T-helper 17 cell (primary cell): ENCODE measurements at regions not wholly inside any gene's neighbourhood (a gene's known extent, or its start where the extent isn't known, plus 50 kb on each side); places are given as distances from the start of the nearest gene placed in this dataset.
"Not testable (repeated sequence)": the region's sequence is repeated elsewhere in the genome, so short reads cannot be mapped to it uniquely, and the experiment has no call there.

ENCODE experiments used
- ATAC-seq: fragments of 150-1000 bp; cut with Tn5 transposase; 2 replicates; pipeline ENCODE4 v1.10.0; 2021; ENCODE audit warnings: mild to moderate bottlenecking, moderate library complexity
- DNase-seq, 3 donors: peaks; one replicate each; pipeline versions ENCODE4 v3.0.0 to v3.0.0-alpha.2; 2020 to 2021
- H3K9me3 ChIP-seq: one replicate; pipeline ENCODE4 v1.7.0; 2013; ENCODE audit warnings: low read length, mild to moderate bottlenecking; ENCODE audit not compliant: control insufficient read depth, poor library complexity, severe bottlenecking
- H3K27ac Mint-ChIP-seq: one replicate; pipeline ENCODE4 v1.8.0; 2022; ENCODE audit warnings: mild to moderate bottlenecking, moderate library complexity, mixed read lengths
- H3K27me3 Mint-ChIP-seq: one replicate; pipeline ENCODE4 v1.8.0; 2022; ENCODE audit warnings: mixed read lengths
- H3K36me3 Mint-ChIP-seq: one replicate; pipeline ENCODE4 v1.8.0; 2022; ENCODE audit warnings: low read depth, mixed read lengths
- H3K4me1 Mint-ChIP-seq: one replicate; pipeline ENCODE4 v1.8.0; 2022; ENCODE audit warnings: mild to moderate bottlenecking, mixed read lengths
- H3K4me3 Mint-ChIP-seq: one replicate; pipeline ENCODE4 v1.8.0; 2022; ENCODE audit warnings: mild to moderate bottlenecking, moderate library complexity, mixed read lengths

GRCh38 chr6:57815826-57816225, 498.4 kb downstream of the PRIM2 start:
- not testable (repeated sequence) for DNase-seq

DNA sequence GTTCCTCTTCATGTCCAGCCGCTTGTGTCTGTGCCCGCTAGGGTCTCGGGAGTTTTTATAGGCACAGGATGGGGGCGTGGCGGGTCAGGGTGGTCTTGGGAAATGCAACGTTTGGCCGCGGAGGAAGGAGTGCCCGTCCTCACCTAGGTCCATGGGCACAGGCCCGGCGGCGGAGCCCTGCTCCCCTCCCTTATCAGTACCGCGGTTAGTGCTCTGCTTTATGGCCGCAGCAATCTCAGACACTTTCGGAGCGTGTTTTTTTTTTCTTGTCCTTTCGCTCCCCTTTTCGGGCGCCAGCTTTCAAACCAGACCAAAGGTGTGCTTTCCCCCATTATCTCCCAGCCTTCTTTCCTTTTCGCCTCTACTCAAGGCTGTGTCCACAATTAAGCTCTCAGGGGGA, 503.9 kb downstream of the PRIM2 start:
- H3K9me3 ChIP-seq, H3K4me1 Mint-ChIP-seq, H3K27ac Mint-ChIP-seq, H3K36me3 Mint-ChIP-seq, DNase-seq, ATAC-seq, H3K4me3 Mint-ChIP-seq: not testable (repeated sequence)
- peaks cover 20% of the 10 kb centered on the region for H3K27me3 Mint-ChIP-seq

More at GRCh38 chr6:57815826-57816225, 498.4 kb downstream of the PRIM2 start:
- not testable (repeated sequence) for H3K9me3 ChIP-seq, ATAC-seq, H3K4me1 Mint-ChIP-seq, H3K36me3 Mint-ChIP-seq, H3K4me3 Mint-ChIP-seq, H3K27ac Mint-ChIP-seq
- H3K27me3 Mint-ChIP-seq: peaks cover 25% of the 10 kb centered on the region

- H3K27me3 Mint-ChIP-seq: peaks cover 24% of the 10 kb centered on the region
- not testable (repeated sequence) for H3K4me3 Mint-ChIP-seq, H3K4me1 Mint-ChIP-seq, H3K36me3 Mint-ChIP-seq, ATAC-seq, H3K27ac Mint-ChIP-seq, H3K9me3 ChIP-seq, DNase-seq
These were observed 505.0 kb downstream of the PRIM2 start for GRCh38 chr6:57822448-57822847.

GRCh38 chr6:57822896-57823358, 505.5 kb downstream of the PRIM2 start:
- no peak for ATAC-seq
- Mint-ChIP-seq H3K27me3 (peaks cover 24% of the 10 kb centered on the region), H3K27ac (no peak overlapping the region), H3K4me3 (no peak overlapping the region), H3K4me1 (no peaks in the 10 kb centered on the region), H3K36me3 (peaks cover 2% of the 10 kb centered on the region)
- no peak for DNase-seq
- H3K9me3 ChIP-seq: peaks cover 3% of the 10 kb centered on the region

DNA sequence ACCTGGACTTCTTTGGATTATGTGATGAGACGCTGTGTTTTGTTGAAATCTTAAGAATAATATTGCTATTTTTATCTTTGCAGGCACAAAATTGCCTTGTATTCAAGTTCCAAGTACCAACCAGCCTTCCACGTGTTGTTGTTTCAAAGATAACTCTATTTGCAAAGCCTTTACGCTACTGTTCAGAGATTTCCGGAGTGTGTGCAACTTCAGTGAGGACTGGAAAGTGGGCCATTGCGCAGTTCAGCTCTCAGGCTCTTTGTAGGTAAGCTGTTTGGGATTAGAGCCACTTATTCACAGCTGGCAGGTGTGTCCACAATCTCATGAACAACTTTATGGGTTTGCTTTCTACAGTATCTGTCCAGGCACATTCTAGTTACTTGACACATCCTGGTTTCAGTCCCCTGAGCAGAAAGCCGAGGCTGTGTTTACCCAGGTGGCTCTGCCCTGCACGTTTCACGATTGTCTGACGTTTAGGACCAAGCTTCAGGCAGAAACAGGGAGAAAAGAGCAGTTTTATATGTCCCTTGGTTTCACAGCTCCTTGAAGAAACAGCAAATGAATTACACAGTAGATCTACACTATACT, 520.3 kb downstream of the PRIM2 start:
- H3K4me1 Mint-ChIP-seq, H3K36me3 Mint-ChIP-seq: not testable (repeated sequence)

GRCh38 chr6:57841551-57841950, 524.1 kb downstream of the PRIM2 start:
- not testable (repeated sequence) for H3K9me3 ChIP-seq, ATAC-seq, H3K27ac Mint-ChIP-seq, H3K27me3 Mint-ChIP-seq, H3K4me1 Mint-ChIP-seq, DNase-seq, H3K4me3 Mint-ChIP-seq, H3K36me3 Mint-ChIP-seq

More for the DNA sequence above, 520.3 kb downstream of the PRIM2 start:
- not testable (repeated sequence) for H3K27ac Mint-ChIP-seq, H3K4me3 Mint-ChIP-seq, H3K9me3 ChIP-seq, H3K27me3 Mint-ChIP-seq, DNase-seq, ATAC-seq

GRCh38 chr6:57853745-57854407, 536.4 kb downstream of the PRIM2 start:
- H3K27ac Mint-ChIP-seq, H3K9me3 ChIP-seq, ATAC-seq, H3K36me3 Mint-ChIP-seq, H3K4me1 Mint-ChIP-seq, H3K4me3 Mint-ChIP-seq, DNase-seq: not testable (repeated sequence)
- H3K27me3 Mint-ChIP-seq: peaks cover 28% of the 10 kb centered on the region

DNA sequence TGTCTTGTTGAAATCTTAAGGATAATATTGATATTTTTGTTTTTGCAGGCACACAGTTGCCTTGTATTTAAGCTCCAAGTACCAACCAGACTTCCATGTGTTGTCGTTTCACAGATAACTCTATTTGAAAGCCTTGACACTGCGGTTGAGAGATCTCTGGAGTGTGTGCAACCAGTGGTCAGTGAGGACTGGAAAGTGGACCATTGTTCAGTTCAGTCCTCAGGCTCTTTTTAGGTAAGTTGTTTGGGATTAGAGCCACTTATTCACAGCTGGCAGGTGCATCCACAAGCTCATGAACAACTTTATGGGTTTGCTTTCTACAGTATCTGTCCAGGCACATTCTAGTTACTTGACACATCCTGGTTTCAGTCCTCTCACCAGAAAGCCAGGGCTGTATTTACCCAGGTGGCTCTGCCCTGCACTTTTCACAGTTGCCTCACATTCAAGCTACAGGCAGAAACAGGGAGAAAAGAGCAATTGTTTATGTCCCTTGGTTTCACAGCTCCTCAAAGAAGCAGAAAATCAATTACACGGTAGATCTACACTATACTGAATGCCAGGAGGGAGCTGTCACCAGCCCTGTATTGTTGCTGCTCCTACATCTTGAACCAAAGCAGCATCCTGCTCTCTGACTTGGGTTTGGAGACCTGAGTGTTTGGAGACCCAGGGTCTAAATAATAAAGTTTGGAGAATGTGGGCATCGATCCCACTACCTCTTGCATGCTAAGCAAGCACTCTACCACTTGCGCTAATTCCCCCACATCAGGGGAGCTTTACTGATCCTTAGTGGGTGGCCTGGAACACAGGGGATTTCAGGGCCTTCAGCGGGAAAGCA, 543.3 kb downstream of the PRIM2 start:
- DNase-seq, H3K4me1 Mint-ChIP-seq, H3K27ac Mint-ChIP-seq, H3K4me3 Mint-ChIP-seq, H3K9me3 ChIP-seq, H3K36me3 Mint-ChIP-seq, ATAC-seq: not testable (repeated sequence)
- peaks cover 12% of the 10 kb centered on the region for H3K27me3 Mint-ChIP-seq

- not testable (repeated sequence) for DNase-seq, H3K27ac Mint-ChIP-seq, H3K36me3 Mint-ChIP-seq, H3K4me3 Mint-ChIP-seq, ATAC-seq, H3K27me3 Mint-ChIP-seq, H3K9me3 ChIP-seq, H3K4me1 Mint-ChIP-seq
These were observed 552.7 kb downstream of the PRIM2 start for GRCh38 chr6:57870083-57870482.

DNA sequence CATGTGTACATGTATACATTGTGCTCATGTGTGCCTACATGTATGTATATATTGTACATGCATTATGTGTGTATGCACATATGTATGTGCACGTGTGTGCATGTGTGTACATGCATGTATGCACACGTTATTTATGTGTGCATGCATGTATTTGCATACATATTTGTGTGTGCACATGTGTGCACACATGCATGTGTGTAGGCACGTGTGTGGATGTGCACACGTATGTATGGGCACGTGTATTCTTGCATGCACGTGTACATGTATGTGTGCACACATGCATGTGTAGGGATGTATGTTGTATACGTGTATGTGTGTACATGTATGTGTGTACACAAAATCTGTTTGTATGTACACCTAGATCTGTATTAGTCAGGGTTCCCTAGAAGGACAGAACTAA, 556.0 kb downstream of the PRIM2 start:
- H3K4me1 Mint-ChIP-seq, H3K36me3 Mint-ChIP-seq, H3K4me3 Mint-ChIP-seq, H3K27ac Mint-ChIP-seq, DNase-seq, H3K9me3 ChIP-seq, ATAC-seq, H3K27me3 Mint-ChIP-seq: not testable (repeated sequence)

DNA sequence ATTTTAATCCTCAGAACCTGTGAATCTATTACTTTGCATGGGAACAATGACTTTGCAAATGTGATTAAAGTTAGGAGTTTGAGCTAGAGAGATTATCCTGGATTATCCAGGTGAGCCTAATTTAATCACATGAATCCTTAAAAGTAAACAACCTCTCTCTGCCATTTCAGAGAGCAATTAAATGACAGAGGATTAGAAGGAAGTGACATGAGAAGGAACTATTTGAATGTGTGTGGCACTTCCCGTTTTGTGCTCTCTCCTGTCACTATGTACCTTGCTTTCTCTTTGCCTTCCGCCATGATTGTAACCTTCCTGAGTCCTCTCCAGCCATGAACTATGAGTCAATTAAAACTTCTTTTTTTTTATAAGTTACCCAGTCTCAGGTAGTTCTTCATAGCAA, 559.2 kb downstream of the PRIM2 start:
- H3K27ac Mint-ChIP-seq, ATAC-seq, H3K36me3 Mint-ChIP-seq, H3K9me3 ChIP-seq, DNase-seq, H3K4me1 Mint-ChIP-seq, H3K4me3 Mint-ChIP-seq, H3K27me3 Mint-ChIP-seq: not testable (repeated sequence)

GRCh38 chr6:57877729-57878128, 560.3 kb downstream of the PRIM2 start:
- not testable (repeated sequence) for H3K27ac Mint-ChIP-seq, ATAC-seq, H3K36me3 Mint-ChIP-seq, H3K9me3 ChIP-seq, H3K27me3 Mint-ChIP-seq, H3K4me3 Mint-ChIP-seq, DNase-seq, H3K4me1 Mint-ChIP-seq

- not testable (repeated sequence) for DNase-seq, H3K36me3 Mint-ChIP-seq, H3K27me3 Mint-ChIP-seq, H3K9me3 ChIP-seq, ATAC-seq, H3K4me3 Mint-ChIP-seq, H3K27ac Mint-ChIP-seq, H3K4me1 Mint-ChIP-seq
These were observed 561.4 kb downstream of the PRIM2 start for GRCh38 chr6:57878792-57879191.
